ENCODE measurements at regions not wholly inside any gene's neighbourhood (a gene's known extent, or its start where the extent isn't known, plus 50 kb on each side); places are given as distances from the start of the nearest gene placed in this dataset.
"Not testable (repeated sequence)": the region's sequence is repeated elsewhere in the genome, so short reads cannot be mapped to it uniquely, and the experiment has no call there.

DNA sequence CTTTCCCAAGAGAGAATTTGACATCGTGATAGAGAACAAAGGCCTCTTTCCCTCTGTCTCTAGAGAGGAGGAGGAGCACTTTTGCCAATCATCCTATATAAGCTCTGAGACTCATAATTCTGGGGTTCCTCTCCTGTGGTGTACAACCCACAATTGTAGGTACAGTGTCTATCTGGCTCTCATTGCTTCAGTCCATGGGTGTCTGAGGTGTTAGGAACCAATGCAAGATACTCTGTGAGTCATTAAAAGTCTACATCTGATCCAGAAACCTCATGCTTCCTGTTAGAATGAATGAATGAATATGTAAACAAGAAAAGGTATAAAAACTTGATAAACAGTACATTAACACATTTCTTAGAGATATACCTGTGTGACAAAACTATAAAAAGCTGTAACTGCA, 356.7 kb downstream of the QKI start:
- DNase-seq (ENCODE audit: low read depth in 2 of 2): no peak

GRCh38 chr6:163768905-163769304, 354.4 kb downstream of the QKI start:
- DNase-seq (ENCODE audit: low read depth in 2 of 2): no peak

DNA sequence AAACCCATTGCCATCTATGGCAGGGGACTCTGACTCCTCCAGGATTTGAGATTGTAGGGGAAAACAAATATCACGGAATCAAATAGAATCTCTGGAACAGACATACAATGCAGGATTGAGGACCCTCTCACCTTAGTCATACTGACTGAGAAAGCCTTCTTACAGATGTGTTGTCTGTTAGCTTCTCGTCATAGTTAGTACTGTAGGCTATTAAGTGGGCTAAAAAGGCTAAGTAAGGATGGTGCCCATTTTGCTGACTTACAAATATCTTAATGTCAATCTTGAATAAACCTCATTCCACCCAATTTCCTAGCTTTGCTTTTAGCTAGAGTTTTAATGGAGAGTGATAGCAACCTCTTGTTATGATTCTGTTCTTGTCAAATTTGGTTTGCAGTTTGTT, 352.4 kb downstream of the QKI start:
- DNase-seq (ENCODE audit: low read depth in 2 of 2): no peak

- DNase-seq (ENCODE audit: low read depth in 2 of 2): no peak
Observed at GRCh38 chr6:163765335-163765734, 350.8 kb downstream of the QKI start.

DNA sequence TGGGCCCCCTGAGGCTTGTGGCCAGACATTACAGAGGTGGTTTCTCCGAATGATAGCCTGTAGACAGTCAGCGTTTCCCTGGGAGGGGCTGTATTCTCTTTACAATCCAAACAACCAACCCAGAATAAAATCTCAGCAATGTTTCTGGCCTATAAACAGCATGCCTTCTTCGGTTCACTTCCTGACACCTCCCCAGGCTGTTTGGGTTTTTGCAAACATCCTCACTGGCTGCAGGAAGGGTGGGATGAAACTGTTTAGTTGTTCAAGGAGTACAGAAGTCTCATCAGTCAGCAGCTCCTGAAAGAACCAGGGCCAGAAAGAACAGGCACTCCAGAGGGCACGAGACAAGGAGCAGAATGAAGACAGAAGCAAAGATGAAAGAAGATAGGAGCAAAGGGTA, 350.0 kb downstream of the QKI start:
- DNase-seq (ENCODE audit: low read depth in 2 of 2): no peak

DNA sequence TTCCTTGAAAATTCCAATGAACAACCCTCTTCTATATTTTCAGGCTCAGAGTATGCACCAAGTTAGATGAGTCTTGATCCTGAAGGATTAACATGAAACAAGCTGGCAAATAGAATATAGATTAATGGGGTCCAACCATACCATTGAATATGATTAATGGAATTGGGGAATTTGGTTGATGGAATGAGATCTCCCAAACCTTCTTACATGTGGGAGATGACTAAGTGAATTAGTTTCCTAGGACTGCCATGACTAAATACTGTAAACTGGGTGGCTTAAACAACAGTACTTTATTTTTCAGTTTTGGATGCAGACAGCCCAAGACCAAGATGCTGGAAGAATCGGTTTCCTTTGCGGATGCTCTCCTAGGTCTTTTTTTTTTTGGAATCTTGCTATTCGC, 347.0 kb downstream of the QKI start:
- no peak for DNase-seq (ENCODE audit: low read depth in 2 of 2)

- DNase-seq (ENCODE audit: low read depth in 2 of 2): no peak
Observed at GRCh38 chr6:163760860-163761259, 346.3 kb downstream of the QKI start.

DNA sequence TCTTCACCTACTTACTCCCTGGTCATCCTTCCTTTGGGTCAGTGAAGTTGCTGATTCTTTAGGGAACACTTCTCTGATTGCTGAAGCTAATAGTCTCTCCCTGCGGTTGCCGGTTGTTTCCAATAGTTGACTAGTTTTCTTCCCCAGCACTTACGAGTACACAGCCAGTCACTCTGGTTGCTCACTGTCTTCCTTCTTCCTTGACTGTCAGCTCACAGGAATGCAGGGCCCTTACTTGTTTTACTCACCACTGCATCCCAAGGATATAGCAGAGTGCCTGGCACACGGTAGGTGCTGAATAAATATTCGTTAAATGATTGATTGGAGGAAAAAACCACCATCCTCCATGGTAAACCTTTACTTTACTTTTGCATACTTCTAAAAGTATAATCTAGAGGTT, 345.0 kb downstream of the QKI start:
- DNase-seq (ENCODE audit: low read depth in 2 of 2): no peak

- no peak for DNase-seq (ENCODE audit: low read depth in 2 of 2)
Observed at GRCh38 chr6:163757520-163757919, 343.0 kb downstream of the QKI start.

DNA sequence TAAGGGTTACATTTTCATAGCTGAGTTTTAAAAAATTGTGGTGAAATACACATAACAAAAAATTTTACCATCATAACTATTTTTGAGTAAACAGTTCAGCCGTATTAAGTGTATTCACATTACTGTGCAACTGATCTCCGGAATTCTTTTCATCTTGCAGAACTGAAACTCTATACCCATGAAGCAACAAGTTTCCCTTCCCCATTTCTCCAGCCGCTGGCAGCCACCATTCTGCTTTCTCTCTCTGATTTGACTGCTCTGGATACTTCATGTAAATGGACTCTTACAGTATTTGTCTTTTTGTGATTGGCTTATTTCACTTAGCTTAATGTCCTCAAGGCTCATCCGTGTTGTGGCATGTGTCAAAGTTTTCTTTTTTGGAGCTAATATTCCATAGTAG, 341.6 kb downstream of the QKI start:
- no peak for DNase-seq (ENCODE audit: low read depth in 2 of 2)

DNA sequence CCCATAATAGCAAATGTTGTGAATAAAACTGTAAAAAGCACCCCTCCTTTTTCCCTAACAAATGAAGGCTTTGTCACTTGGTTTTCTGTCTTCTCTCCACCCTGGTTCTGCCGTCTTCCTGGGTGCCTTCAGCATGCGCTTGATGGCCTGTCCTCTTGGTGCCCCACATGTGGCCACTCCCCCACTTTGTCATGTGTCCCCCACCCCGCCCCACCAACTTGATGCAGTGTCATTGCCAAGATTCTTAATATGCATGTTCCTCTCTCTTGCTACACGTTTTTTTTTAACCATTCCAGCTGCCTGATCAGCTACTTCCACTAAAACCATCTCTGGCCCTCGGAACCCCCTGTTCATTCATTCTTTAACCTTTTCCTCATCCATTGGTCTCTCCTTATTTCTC, 340.3 kb downstream of the QKI start:
- no peak for DNase-seq (ENCODE audit: low read depth in 2 of 2)

- DNase-seq (ENCODE audit: low read depth in 2 of 2): no peak
Observed at GRCh38 chr6:163753430-163753829, 338.9 kb downstream of the QKI start.

DNA sequence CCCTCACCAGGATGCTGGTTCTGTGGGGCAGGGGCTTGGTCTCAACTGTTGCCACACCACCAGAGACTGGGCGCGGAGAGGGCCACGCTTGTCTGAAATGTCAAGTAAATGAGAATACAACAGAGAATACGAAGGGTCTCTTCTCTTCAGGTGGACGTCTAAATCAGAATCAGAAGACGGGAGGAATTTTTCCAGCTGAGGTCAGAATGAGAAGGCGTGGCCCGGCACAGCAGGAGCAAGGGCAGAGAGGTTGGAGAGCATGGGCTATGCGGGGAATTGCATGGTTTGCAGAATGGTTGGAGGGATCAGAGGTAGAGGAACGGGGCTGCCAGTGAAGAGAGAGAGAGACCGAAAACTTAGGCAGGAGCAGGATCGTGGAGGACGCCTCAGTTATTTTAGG, 337.9 kb downstream of the QKI start:
- DNase-seq (ENCODE audit: low read depth in 2 of 2): no peak

DNA sequence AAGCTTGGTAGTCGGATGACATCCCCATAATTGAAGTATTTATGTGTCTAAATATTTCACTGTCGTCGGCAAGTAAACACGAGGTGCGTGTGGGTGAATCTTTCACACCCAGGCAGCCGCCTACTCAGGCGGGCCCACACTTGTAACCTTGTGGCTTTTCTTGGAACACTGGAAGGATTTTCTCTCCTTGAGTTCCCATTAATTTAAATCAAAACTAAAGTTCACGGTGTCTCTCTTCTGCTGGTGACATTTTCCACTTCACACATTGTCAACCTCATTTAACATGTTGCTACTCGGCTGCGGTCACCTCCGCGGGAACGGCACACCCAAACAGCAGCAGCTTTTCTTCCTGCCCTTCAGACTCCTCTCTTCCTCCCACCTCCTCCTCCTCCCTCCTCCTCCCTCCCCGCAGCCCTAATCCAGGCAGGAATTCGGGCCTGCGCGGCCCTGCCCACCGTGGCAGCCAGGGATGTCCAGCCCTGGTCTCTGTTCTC, 336.6 kb downstream of the QKI start:
- no peak for DNase-seq (ENCODE audit: low read depth in 2 of 2)

GRCh38 chr6:163750431-163751031, 336.0 kb downstream of the QKI start:
- DNase-seq (ENCODE audit: low read depth in 2 of 2): no peak

DNA sequence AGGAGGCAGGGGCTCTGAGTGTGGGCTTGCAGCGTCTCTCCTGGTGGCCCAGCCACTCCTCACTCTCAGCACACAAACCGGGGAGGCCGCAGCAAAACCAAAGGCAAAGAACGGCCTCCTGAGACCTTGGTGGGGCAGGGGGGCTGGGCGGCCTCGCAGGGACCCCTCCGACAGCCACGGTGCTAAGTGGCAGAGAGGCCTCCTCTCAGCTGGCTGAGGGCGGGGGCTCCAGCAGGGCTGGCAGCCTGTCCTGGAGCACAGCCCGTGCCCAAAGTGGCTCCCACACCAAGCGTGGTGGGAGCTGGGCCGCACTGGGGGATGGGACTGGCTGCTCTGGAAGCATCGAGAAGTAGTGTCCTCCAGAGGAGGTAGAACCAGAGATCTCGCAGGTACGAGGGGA, 334.4 kb downstream of the QKI start:
- DNase-seq (ENCODE audit: low read depth in 2 of 2): no peak

DNA sequence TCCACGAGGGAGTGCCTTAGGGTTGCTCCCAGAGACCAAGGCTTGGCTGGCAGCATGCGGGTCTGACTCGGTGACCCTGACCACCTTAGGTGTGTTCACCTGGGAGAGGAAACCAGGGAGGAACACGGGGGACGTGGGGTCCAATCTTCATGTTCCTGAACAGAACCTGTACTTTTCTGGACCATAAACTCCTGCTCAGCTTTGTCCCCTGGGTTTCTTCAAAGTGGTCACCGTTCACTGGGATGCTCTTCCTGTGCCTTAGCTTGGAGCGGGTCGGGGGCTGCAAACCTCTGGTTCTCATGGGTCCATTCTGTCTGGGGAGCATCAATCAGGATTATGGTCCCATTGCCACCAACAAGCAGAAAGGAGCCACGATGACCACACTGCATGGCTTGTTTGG, 333.5 kb downstream of the QKI start:
- no peak for DNase-seq (ENCODE audit: low read depth in 2 of 2)

- not testable (repeated sequence) for DNase-seq (ENCODE audit: low read depth in 2 of 2)
Observed at GRCh38 chr6:163747058-163747457, 332.5 kb downstream of the QKI start.

- no peak for DNase-seq (ENCODE audit: low read depth in 2 of 2)
Observed at GRCh38 chr6:163745536-163746400, 331.2 kb downstream of the QKI start.

DNA sequence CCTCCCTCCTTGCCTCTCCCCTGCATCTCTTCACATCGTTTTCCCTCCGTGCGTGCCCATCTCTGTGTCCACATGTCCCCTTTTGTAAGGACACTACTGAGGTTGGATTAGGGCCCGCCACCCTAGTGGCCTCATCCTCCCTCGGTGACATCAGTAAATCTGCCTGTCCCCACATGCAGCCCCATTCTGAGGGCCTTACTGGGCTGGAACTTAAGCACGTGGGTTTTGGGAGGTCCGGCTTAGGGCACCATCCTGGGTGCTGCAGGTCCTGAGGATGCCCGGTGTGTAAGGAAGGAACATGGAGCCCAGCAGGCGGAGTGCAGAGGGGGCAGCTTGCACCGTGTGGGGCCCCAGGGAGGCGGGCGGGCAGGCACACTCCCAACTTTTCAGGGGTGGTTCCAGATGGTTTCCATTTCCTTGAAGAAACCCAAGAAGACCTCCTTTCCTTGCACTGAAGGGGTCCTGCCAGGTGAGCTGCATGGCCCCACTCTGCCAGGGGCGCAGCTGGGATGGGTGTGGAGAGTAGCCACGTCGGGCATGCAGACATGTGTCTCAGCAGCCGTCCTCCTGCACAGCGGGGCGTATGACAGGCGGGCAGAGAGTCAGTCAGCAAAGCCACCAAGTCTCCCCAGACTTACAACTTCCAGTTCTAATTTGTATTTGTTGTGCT, 329.9 kb downstream of the QKI start:
- DNase-seq (ENCODE audit: low read depth in 2 of 2): no peak

DNA sequence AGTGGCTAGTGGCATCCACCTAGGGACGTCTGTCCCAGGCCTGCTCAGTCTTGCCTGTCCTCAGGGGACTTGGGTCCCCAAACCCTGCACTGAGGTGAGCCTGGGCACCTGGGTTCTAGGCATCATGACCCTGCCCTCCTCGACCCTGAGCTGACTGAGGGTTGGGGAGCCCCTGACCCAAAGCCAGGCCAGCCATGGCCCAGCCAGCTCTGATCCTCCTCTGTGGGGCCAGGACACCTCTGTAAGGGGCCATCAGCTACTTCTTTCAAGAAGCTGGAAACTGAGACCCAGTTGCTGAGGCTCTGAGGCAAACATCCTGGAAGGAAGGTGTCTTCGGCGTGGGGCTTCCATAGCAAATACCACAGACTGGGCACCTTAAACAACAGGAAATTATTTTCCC, 329.3 kb downstream of the QKI start:
- no peak for DNase-seq (ENCODE audit: low read depth in 2 of 2)

GRCh38 chr6:163741743-163742363, 327.3 kb downstream of the QKI start:
- no peak for DNase-seq (ENCODE audit: low read depth in 2 of 2)
